ENCODE measurements at regions not wholly inside any gene's neighbourhood (a gene's known extent, or its start where the extent isn't known, plus 50 kb on each side); places are given as distances from the start of the nearest gene placed in this dataset.

DNA sequence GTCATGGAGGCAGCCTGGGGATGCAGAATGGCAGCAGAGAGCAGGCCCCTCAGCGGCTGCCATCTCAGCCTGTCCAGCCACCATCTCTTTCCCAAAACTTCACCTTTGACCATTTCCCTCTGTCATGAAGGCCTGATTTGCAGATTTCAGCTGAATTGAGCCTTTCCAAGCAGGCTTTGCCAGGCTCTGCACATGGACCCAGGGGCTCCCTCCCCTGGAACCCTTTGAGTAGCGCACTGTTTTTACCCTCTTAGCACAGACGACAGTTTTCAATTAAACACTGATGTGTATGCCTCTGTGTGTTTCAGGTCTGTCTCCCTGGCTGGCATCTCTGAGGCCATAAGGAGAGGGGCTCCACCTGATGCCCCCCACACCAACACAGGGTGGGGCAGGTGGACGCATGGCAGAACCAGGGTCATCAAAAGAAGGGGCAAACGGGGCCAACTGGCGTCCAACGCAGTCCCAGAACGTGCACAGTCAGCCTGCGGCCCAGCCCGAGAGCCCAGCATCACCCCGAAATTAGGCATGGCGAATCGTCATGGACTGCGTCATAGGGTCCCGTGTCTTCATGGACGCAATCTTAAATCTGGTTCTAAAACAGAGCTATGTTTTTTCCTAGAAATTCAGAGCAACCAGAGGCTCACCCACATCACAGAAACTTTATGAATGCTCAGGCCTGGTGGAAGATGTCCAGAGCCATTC, 185.0 kb upstream of the TCERG1L start:
- Histone ChIP-seq H3F3A (ENCODE audit: insufficient read depth, low read length, poor library complexity, severe bottlenecking) (peaks cover 4% of the 10 kb centered on the region), H3K4me2 (ENCODE audit: low read length) (no peak overlapping the region), H3K4me3 (ENCODE audit: low read length) (no peak overlapping the region), H3K36me3 (ENCODE audit: insufficient read depth, low read length) (no peaks in the 10 kb centered on the region), H3K27ac (ENCODE audit: low read length) (no peak overlapping the region), H2AFZ (ENCODE audit: low read depth, low read length) (no peak overlapping the region), H3K79me2 (replicated peaks; ENCODE audit: insufficient read depth, low read length) (no peaks in the 10 kb centered on the region), H3K27me3 (ENCODE audit: insufficient read depth, low read depth, low read length) (no peaks in the 10 kb centered on the region), H3K9me3 (ENCODE audit: low read length) (no peaks in the 10 kb centered on the region), H3K9ac (ENCODE audit: low read length) (no peak overlapping the region), H4K20me1 (ENCODE audit: insufficient read depth) (no peaks in the 10 kb centered on the region), H3K9me2 (ENCODE audit: insufficient read depth, low read length) (no peaks in the 10 kb centered on the region)
- TF ChIP-seq SMC3 (conservative IDR thresholded peaks at IDR 0.05; ENCODE audit: poor library complexity) (no peak), MXI1 (conservative IDR thresholded peaks at IDR 0.05; ENCODE audit: poor library complexity, severe bottlenecking) (no peak), EP300 (conservative IDR thresholded peaks at IDR 0.05; ENCODE audit: poor library complexity, severe bottlenecking) (no peak), TAF1 (IDR thresholded peaks at IDR 0.05; ENCODE audit: low read depth) (no peak), POLR2AphosphoS5 (IDR thresholded peaks at IDR 0.05) (no peak), RAD21 (conservative IDR thresholded peaks at IDR 0.05) (no peak), EZH2 (IDR thresholded peaks at IDR 0.05; ENCODE audit: borderline replicate concordance, insufficient read depth, low read length, poor library complexity, severe bottlenecking) (no peak)
- TF ChIP-seq, protein P1, sequence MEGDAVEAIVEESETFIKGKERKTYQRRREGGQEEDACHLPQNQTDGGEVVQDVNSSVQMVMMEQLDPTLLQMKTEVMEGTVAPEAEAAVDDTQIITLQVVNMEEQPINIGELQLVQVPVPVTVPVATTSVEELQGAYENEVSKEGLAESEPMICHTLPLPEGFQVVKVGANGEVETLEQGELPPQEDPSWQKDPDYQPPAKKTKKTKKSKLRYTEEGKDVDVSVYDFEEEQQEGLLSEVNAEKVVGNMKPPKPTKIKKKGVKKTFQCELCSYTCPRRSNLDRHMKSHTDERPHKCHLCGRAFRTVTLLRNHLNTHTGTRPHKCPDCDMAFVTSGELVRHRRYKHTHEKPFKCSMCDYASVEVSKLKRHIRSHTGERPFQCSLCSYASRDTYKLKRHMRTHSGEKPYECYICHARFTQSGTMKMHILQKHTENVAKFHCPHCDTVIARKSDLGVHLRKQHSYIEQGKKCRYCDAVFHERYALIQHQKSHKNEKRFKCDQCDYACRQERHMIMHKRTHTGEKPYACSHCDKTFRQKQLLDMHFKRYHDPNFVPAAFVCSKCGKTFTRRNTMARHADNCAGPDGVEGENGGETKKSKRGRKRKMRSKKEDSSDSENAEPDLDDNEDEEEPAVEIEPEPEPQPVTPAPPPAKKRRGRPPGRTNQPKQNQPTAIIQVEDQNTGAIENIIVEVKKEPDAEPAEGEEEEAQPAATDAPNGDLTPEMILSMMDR (IDR thresholded peaks at IDR 0.05; ENCODE audit: poor library complexity, severe bottlenecking) = no peak
- TF ChIP-seq, protein P2, sequence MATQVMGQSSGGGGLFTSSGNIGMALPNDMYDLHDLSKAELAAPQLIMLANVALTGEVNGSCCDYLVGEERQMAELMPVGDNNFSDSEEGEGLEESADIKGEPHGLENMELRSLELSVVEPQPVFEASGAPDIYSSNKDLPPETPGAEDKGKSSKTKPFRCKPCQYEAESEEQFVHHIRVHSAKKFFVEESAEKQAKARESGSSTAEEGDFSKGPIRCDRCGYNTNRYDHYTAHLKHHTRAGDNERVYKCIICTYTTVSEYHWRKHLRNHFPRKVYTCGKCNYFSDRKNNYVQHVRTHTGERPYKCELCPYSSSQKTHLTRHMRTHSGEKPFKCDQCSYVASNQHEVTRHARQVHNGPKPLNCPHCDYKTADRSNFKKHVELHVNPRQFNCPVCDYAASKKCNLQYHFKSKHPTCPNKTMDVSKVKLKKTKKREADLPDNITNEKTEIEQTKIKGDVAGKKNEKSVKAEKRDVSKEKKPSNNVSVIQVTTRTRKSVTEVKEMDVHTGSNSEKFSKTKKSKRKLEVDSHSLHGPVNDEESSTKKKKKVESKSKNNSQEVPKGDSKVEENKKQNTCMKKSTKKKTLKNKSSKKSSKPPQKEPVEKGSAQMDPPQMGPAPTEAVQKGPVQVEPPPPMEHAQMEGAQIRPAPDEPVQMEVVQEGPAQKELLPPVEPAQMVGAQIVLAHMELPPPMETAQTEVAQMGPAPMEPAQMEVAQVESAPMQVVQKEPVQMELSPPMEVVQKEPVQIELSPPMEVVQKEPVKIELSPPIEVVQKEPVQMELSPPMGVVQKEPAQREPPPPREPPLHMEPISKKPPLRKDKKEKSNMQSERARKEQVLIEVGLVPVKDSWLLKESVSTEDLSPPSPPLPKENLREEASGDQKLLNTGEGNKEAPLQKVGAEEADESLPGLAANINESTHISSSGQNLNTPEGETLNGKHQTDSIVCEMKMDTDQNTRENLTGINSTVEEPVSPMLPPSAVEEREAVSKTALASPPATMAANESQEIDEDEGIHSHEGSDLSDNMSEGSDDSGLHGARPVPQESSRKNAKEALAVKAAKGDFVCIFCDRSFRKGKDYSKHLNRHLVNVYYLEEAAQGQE (IDR thresholded peaks at IDR 0.05; ENCODE audit: borderline replicate concordance) = no peak

DNA sequence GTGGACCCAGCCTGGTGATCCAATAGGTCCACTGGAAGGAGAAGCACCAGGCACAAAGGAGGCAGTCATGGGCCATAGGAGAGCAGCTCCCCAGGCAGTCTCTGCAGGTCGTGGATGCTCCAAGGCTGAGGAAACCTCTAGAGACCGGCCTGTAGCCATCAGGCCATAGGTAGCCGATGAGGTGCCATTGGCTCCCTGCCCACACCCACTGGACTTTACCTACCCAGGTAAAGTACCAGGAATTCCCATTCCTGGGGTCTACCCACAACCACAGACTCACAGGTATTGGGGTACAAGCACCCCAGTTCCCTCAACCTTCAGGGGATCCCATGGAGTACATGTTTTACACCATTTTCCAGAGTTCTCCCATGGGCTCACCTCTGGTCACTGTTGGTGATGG, 188.0 kb upstream of the TCERG1L start:
- Histone ChIP-seq H3K79me2 (replicated peaks; ENCODE audit: insufficient read depth, low read length) (no peaks in the 10 kb centered on the region), H3K4me2 (ENCODE audit: low read length) (no peak overlapping the region), H2AFZ (ENCODE audit: low read depth, low read length) (no peak overlapping the region), H3F3A (ENCODE audit: insufficient read depth, low read length, poor library complexity, severe bottlenecking) (no peaks in the 10 kb centered on the region), H3K36me3 (ENCODE audit: insufficient read depth, low read length) (no peaks in the 10 kb centered on the region), H3K27me3 (ENCODE audit: insufficient read depth, low read depth, low read length) (no peaks in the 10 kb centered on the region), H3K9me3 (ENCODE audit: low read length) (peaks cover 7% of the 10 kb centered on the region), H3K4me3 (ENCODE audit: low read length) (no peak overlapping the region), H3K9ac (ENCODE audit: low read length) (no peak overlapping the region), H4K20me1 (ENCODE audit: insufficient read depth) (no peaks in the 10 kb centered on the region), H3K9me2 (ENCODE audit: insufficient read depth, low read length) (no peaks in the 10 kb centered on the region), H3K27ac (ENCODE audit: low read length) (no peak overlapping the region)
- TF ChIP-seq EZH2 (IDR thresholded peaks at IDR 0.05; ENCODE audit: borderline replicate concordance, insufficient read depth, low read length, poor library complexity, severe bottlenecking) = no peak
